ENCODE measurements at regions not wholly inside any gene's neighbourhood (a gene's known extent, or its start where the extent isn't known, plus 50 kb on each side); places are given as distances from the start of the nearest gene placed in this dataset.

DNA sequence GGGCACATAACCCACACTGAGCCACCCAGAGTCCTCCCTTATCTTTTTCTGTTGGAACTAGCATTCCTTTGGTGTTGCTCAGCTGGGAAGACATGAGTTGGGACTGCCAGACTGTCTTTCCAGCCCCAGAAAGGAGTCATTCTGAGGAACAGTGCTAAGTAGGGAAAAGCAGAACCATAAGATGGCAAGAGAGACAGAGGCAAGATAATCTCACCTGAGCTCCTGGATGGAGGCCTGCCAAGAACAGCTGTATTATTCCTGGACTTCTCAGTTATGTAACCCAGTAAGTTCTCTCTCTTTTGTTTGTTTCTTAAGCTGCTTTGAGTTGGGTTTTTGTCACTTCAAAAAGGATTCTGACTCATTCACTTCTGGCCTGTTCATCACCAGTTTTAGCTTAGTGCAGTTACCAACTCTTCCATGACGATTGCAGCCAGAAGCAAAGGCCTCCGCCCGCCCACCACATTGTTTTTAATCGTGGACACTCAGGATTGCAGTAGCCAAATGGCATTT lies 134.4 kb downstream of the OMA1 start:
- Histone ChIP-seq H3K4me3 (no peak overlapping the region), H3K27ac (no peak overlapping the region), H3K9me3 (no peaks in the 10 kb centered on the region), H3K27me3 (no peaks in the 10 kb centered on the region), H3K36me3 (no peaks in the 10 kb centered on the region), H3K4me1 (peaks cover 0 to 6% (median 0%) of the 10 kb centered on the region in 4 donors)
- DNase-seq (no peak), ATAC-seq (no peak)
- intact Hi-C loops (cut with DNase I): no loop called here
- WGBS (ENCODE audit: insufficient coverage, low coverage, low lambda C conversion rate, missing lambda C conversion rate): 72% methylated on average over 3 of the region's 4 CpGs
- TF ChIP-seq POLR2A (IDR thresholded peaks at IDR 0.05): no peak
- no peak for TF ChIP-seq CTCF (IDR thresholded peaks at IDR 0.05)

GRCh38 chr1:58409890-58410289 lies 136.6 kb downstream of the OMA1 start:
- no peaks in the 10 kb centered on the region for H3K27me3 ChIP-seq
- H3K36me3 ChIP-seq: no peaks in the 10 kb centered on the region
- ATAC-seq: no peak
- no peak for DNase-seq
- 91% methylated on average over 6 of the region's 6 CpGs for WGBS (ENCODE audit: insufficient coverage, low coverage, low lambda C conversion rate, missing lambda C conversion rate)
- peaks cover 0 to 6% (median 0%) of the 10 kb centered on the region in 4 donors for H3K4me1 ChIP-seq
- H3K27ac ChIP-seq: no peak overlapping the region
- no peak for TF ChIP-seq POLR2A (IDR thresholded peaks at IDR 0.05)
- TF ChIP-seq CTCF (IDR thresholded peaks at IDR 0.05): no peak
- intact Hi-C loops (cut with DNase I): no loop called here
- H3K4me3 ChIP-seq: no peak overlapping the region
- no peaks in the 10 kb centered on the region for H3K9me3 ChIP-seq

GRCh38 chr1:58409336-58409735 lies 137.2 kb downstream of the OMA1 start:
- WGBS (ENCODE audit: insufficient coverage, low coverage, low lambda C conversion rate, missing lambda C conversion rate): 87% methylated on average over 5 of the region's 6 CpGs
- Histone ChIP-seq H3K4me1 (peaks cover 0 to 6% (median 0%) of the 10 kb centered on the region in 4 donors), H3K36me3 (no peaks in the 10 kb centered on the region)

GRCh38 chr1:58406301-58407071 lies 140.0 kb downstream of the OMA1 start:
- Histone ChIP-seq H3K4me3 (no peak overlapping the region), H3K4me1 (peaks cover 0 to 6% (median 0%) of the 10 kb centered on the region in 4 donors), H3K9me3 (no peaks in the 10 kb centered on the region), H3K36me3 (no peaks in the 10 kb centered on the region), H3K27me3 (no peaks in the 10 kb centered on the region), H3K27ac (no peak overlapping the region)
- WGBS (ENCODE audit: insufficient coverage, low coverage, low lambda C conversion rate, missing lambda C conversion rate): 64% methylated on average over 7 of the region's 12 CpGs
- no peak for ATAC-seq
- intact Hi-C loops (cut with DNase I): no loop called here
- TF ChIP-seq CTCF (IDR thresholded peaks at IDR 0.05): no peak
- TF ChIP-seq POLR2A (IDR thresholded peaks at IDR 0.05): no peak
- no peak for DNase-seq

More at GRCh38 chr1:58409336-58409735, 137.2 kb downstream of the OMA1 start:
- Histone ChIP-seq H3K27ac (no peak overlapping the region), H3K27me3 (no peaks in the 10 kb centered on the region), H3K4me3 (no peak overlapping the region), H3K9me3 (no peaks in the 10 kb centered on the region)
- no peak for ATAC-seq
- DNase-seq: no peak
- intact Hi-C loops (cut with DNase I): no loop called here
- TF ChIP-seq CTCF (IDR thresholded peaks at IDR 0.05) (no peak), POLR2A (IDR thresholded peaks at IDR 0.05) (no peak)
